ENCODE measurements at regions not wholly inside any gene's neighbourhood (a gene's known extent, or its start where the extent isn't known, plus 50 kb on each side); places are given as distances from the start of the nearest gene placed in this dataset.

- H3K27ac ChIP-seq, result no peak overlapping the region
- no peak for DNase-seq
- no peaks in the 10 kb centered on the region for H3K4me1 ChIP-seq
- TF ChIP-seq CTCF (IDR thresholded peaks at IDR 0.05 in 8 of 11, conservative IDR thresholded peaks at IDR 0.05 in 3 of 11) (no peak), POLR2A (IDR thresholded peaks at IDR 0.05) (no peak), POLR2AphosphoS5 (IDR thresholded peaks at IDR 0.05) (no peak)
- H3K27me3 ChIP-seq (replicated peaks in 1 of 7), result no peaks in the 10 kb centered on the region
- peaks cover 0 to 18% (median 5%) of the 10 kb centered on the region in 8 donors for H3K9me3 ChIP-seq
- intact Hi-C loops (cut with DNase I; ENCODE audit: low total_unique reads), result no loop called here
- no peaks in the 10 kb centered on the region for H3K36me3 ChIP-seq
- WGBS, 5 donors, result 52 to 90% (median 79%) methylated on average over 4 of the region's 4 CpGs
- no peak overlapping the region for H3K4me3 ChIP-seq
These were observed 282.5 kb upstream of the PCDH10 start for GRCh38 chr4:132866616-132867015.

- H3K27ac ChIP-seq, result no peak overlapping the region
- H3K36me3 ChIP-seq, result no peaks in the 10 kb centered on the region
- no peak for DNase-seq
- peaks cover 0 to 13% (median 0%) of the 10 kb centered on the region in 8 donors for H3K9me3 ChIP-seq
- WGBS, 5 donors, result 61 to 92% (median 70%) methylated on average over 3 of the region's 3 CpGs
- TF ChIP-seq POLR2A (IDR thresholded peaks at IDR 0.05) (no peak), POLR2AphosphoS5 (IDR thresholded peaks at IDR 0.05) (no peak), CTCF (IDR thresholded peaks at IDR 0.05 in 8 of 11, conservative IDR thresholded peaks at IDR 0.05 in 3 of 11) (no peak)
- intact Hi-C loops (cut with DNase I; ENCODE audit: low total_unique reads), result no loop called here
- no peaks in the 10 kb centered on the region for H3K27me3 ChIP-seq (replicated peaks in 1 of 7)
- H3K4me1 ChIP-seq, result no peaks in the 10 kb centered on the region
- no peak overlapping the region for H3K4me3 ChIP-seq
These were observed 255.3 kb upstream of the PCDH10 start for GRCh38 chr4:132893787-132894186.

GRCh38 chr4:132901224-132901623 is 247.9 kb upstream of the PCDH10 start:
- Histone ChIP-seq H3K4me1 (no peaks in the 10 kb centered on the region), H3K36me3 (no peaks in the 10 kb centered on the region), H3K4me3 (no peak overlapping the region), H3K27ac (no peak overlapping the region), H3K9me3 (peaks cover 0 to 3% (median 0%) of the 10 kb centered on the region in 8 donors), H3K27me3 (replicated peaks in 1 of 7) (no peaks in the 10 kb centered on the region)
- TF ChIP-seq POLR2AphosphoS5 (IDR thresholded peaks at IDR 0.05) (no peak), CTCF (IDR thresholded peaks at IDR 0.05 in 8 of 11, conservative IDR thresholded peaks at IDR 0.05 in 3 of 11) (no peak), POLR2A (IDR thresholded peaks at IDR 0.05) (no peak)
- intact Hi-C loops (cut with DNase I; ENCODE audit: low total_unique reads), result no loop called here
- WGBS, 5 donors, result 77 to 95% (median 83%) methylated on average over 1 of the region's 1 CpG
- DNase-seq, result no peak

GRCh38 chr4:132910229-132910748 is 238.8 kb upstream of the PCDH10 start:
- intact Hi-C loops (cut with DNase I; ENCODE audit: low total_unique reads), result no loop called here
- H3K4me1 ChIP-seq, result no peaks in the 10 kb centered on the region

More at GRCh38 chr4:132910229-132910748, 238.8 kb upstream of the PCDH10 start:
- Histone ChIP-seq H3K27ac (no peak overlapping the region), H3K9me3 (peaks cover 0 to 11% (median 0%) of the 10 kb centered on the region in 8 donors), H3K36me3 (no peaks in the 10 kb centered on the region), H3K27me3 (replicated peaks in 1 of 7) (no peaks in the 10 kb centered on the region), H3K4me3 (no peak overlapping the region)
- 82 to 97% (median 91%) methylated on average over 1 of the region's 1 CpG for WGBS, 5 donors
- no peak for DNase-seq
- TF ChIP-seq CTCF (IDR thresholded peaks at IDR 0.05 in 8 of 11, conservative IDR thresholded peaks at IDR 0.05 in 3 of 11), result no peak
- TF ChIP-seq POLR2AphosphoS5 (IDR thresholded peaks at IDR 0.05), result no peak
- TF ChIP-seq POLR2A (IDR thresholded peaks at IDR 0.05), result no peak

All from spleen (tissue), 11 donors.